ENCODE measurements at regions not wholly inside any gene's neighbourhood (a gene's known extent, or its start where the extent isn't known, plus 50 kb on each side); places are given as distances from the start of the nearest gene placed in this dataset.

DNA sequence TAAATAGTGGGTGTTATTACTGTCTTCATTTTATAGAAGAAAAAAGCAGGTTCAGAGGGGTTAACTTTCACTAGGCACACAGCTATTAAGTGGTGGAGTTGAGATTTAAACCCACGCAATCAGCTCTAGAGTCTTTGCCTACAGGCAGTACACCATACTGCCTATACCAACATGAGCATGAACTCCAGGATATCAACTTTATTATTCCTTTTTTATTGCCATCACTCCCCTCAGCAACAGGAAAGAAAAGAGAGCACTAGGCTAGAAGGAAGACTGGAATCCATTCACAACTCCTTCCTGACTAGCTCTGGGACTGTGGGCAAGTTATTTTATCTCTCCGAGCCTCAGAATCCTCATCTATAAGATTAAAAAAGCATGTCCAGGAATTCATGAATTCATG is 58.7 kb upstream of the FSHB start:
- TF ChIP-seq, protein P1, sequence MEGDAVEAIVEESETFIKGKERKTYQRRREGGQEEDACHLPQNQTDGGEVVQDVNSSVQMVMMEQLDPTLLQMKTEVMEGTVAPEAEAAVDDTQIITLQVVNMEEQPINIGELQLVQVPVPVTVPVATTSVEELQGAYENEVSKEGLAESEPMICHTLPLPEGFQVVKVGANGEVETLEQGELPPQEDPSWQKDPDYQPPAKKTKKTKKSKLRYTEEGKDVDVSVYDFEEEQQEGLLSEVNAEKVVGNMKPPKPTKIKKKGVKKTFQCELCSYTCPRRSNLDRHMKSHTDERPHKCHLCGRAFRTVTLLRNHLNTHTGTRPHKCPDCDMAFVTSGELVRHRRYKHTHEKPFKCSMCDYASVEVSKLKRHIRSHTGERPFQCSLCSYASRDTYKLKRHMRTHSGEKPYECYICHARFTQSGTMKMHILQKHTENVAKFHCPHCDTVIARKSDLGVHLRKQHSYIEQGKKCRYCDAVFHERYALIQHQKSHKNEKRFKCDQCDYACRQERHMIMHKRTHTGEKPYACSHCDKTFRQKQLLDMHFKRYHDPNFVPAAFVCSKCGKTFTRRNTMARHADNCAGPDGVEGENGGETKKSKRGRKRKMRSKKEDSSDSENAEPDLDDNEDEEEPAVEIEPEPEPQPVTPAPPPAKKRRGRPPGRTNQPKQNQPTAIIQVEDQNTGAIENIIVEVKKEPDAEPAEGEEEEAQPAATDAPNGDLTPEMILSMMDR (IDR thresholded peaks at IDR 0.05): no peak
- TF ChIP-seq POLR2A (IDR thresholded peaks at IDR 0.05): no peak

Data from gastroesophageal sphincter (tissue), 3 donors.